A549 (cell line): ENCODE measurements at regions not wholly inside any gene's neighbourhood (a gene's known extent, or its start where the extent isn't known, plus 50 kb on each side); places are given as distances from the start of the nearest gene placed in this dataset.

ENCODE experiments used
- ATAC-seq, 2 experiments: fragments of 200-7000 bp in 1 of 2; fragments of >200 bp in 1 of 2; cut with Nextera tagmentation in 1 of 2; cut with Tn5 transposase in 1 of 2; 3 replicates each; pipeline versions ENCODE4 v1.8.0 to v1.9.1; 2018 to 2020; ENCODE audit warnings: mild to moderate bottlenecking in 1 of 2, moderate library complexity in 1 of 2
- CTCF ChIA-PET: fragments of 300-600 bp; sonication (Branson Sonifier 250); formaldehyde crosslinking; extraction: SDS; loops from one replicate; lab custom pipeline; 2021; ENCODE audit warnings: antibody characterized with exemption, inconsistent platforms; lab: Yijun Ruan, JAX
- POLR2A ChIA-PET: fragments of 350-600 bp; formaldehyde crosslinking; extraction: SDS; loops from one replicate; lab custom pipeline; 2021; ENCODE audit warnings: antibody characterized with exemption, inconsistent platforms; lab: Yijun Ruan, JAX
- DNase-seq, 2 experiments: peaks; one replicate each; pipeline versions ENCODE4 v3.0.0 to v3.0.0-alpha.2; 2011 to 2016; ENCODE audit warnings: low read depth in 1 of 2, low spot score in 1 of 2
- FAIRE-seq: peaks from 2 replicates; lab custom pipeline; 2011; peaks lifted over from hg19 to GRCh38; lab: Jason Lieb, UNC
- H3K27ac ChIP-seq, 2 experiments: fragments of >200 bp; sonication (Bioruptor Twin); formaldehyde crosslinking; 3 replicates each; pipeline ENCODE4 v1.5.1; 2016 to 2017
- H3K4me1 ChIP-seq: fragments of >200 bp; sonication (Bioruptor Twin); formaldehyde crosslinking; 3 replicates; pipeline ENCODE4 v1.6.1; 2016
- H3K4me2 ChIP-seq: fragments of >200 bp; sonication (Bioruptor Twin); formaldehyde crosslinking; 3 replicates; pipeline ENCODE4 v1.6.1; 2016
- H3K4me3 ChIP-seq: fragments of >200 bp; sonication (Bioruptor Twin); formaldehyde crosslinking; 3 replicates; pipeline ENCODE4 v1.5.1; 2016
- H3K9me3 ChIP-seq: fragments of >200 bp; sonication (Bioruptor Twin); formaldehyde crosslinking; 3 replicates; pipeline ENCODE4 v1.6.1; 2016
- CBX2 ChIP-seq: fragments of 200-600 bp; sonication (generic); IDR thresholded peaks from 2 replicates; pipeline ENCODE4 v1.6.1; 2016; ENCODE audit warnings: low read depth, mild to moderate bottlenecking, borderline replicate concordance
- CEBPB ChIP-seq, 2 experiments: fragments of >200 bp in 1 of 2; sonication (Bioruptor Twin) in 1 of 2; formaldehyde crosslinking in 1 of 2; IDR thresholded peaks; 2 replicates each; pipeline ENCODE4 v1.6.1; 2012 to 2016
- EHMT2 ChIP-seq: fragments of 200-600 bp; sonication (generic); IDR thresholded peaks from 2 replicates; pipeline ENCODE4 v1.6.1; 2016; ENCODE audit warnings: antibody characterized with exemption, low read depth, mild to moderate bottlenecking, moderate library complexity
- ESRRA ChIP-seq: fragments of 150-350 bp; IDR thresholded peaks from 2 replicates; pipeline ENCODE4 v1.6.1; 2014; ENCODE audit warnings: mild to moderate bottlenecking, low read length, borderline replicate concordance
- FOSB ChIP-seq: fragments of 250-450 bp; sonication (Bioruptor Pico); IDR thresholded peaks from 2 replicates; pipeline ENCODE4 v1.5.0; 2020; ENCODE audit warnings: mild to moderate bottlenecking, moderate library complexity
- FOSL2 ChIP-seq, 2 experiments: fragments of 450-650 bp in 1 of 2; fragments of >200 bp in 1 of 2; sonication (Bioruptor Twin) in 1 of 2; formaldehyde crosslinking; IDR thresholded peaks; 2 replicates each; pipeline versions ENCODE4 v1.5.0 to v1.6.1; 2016 to 2020; ENCODE audit warnings: mild to moderate bottlenecking in 1 of 2, moderate library complexity in 1 of 2
- FOXS1 ChIP-seq: fragments of 250-450 bp; sonication (Bioruptor Pico); IDR thresholded peaks from 2 replicates; pipeline ENCODE4 v1.5.0; 2020; ENCODE audit warnings: mild to moderate bottlenecking, moderate library complexity
- GATA3 ChIP-seq: IDR thresholded peaks from 2 replicates; pipeline ENCODE4 v1.6.1; 2012; ENCODE audit warnings: borderline replicate concordance
- HDAC2 ChIP-seq: fragments of 200-600 bp; sonication (generic); IDR thresholded peaks from 2 replicates; pipeline ENCODE4 v1.6.1; 2016
- HOXB13 ChIP-seq: fragments of 250-450 bp; sonication (Bioruptor Pico); IDR thresholded peaks from 2 replicates; pipeline ENCODE4 v1.5.0; 2020; ENCODE audit warnings: low read depth, mild to moderate bottlenecking, moderate library complexity
- HOXB5 ChIP-seq: fragments of 250-450 bp; sonication (Bioruptor Pico); IDR thresholded peaks from 2 replicates; pipeline ENCODE4 v1.5.0; 2020; ENCODE audit warnings: mild to moderate bottlenecking, moderate library complexity
- JUNB ChIP-seq: fragments of >200 bp; sonication (Bioruptor Twin); formaldehyde crosslinking; IDR thresholded peaks from 2 replicates; pipeline ENCODE4 v1.6.1; 2016
- KDM5A ChIP-seq: fragments of 200-600 bp; sonication (generic); IDR thresholded peaks from 2 replicates; pipeline ENCODE4 v1.6.1; 2016; ENCODE audit warnings: antibody characterized with exemption, mild to moderate bottlenecking
- MAFK ChIP-seq: fragments of 450-650 bp; IDR thresholded peaks from 2 replicates; pipeline ENCODE4 v1.6.1; 2014; ENCODE audit not compliant: partially characterized antibody
- POLR2A ChIP-seq: IDR thresholded peaks from 2 replicates; pipeline ENCODE4 v1.6.1; 2012; ENCODE audit warnings: mild to moderate bottlenecking, low read length
- RFX5 ChIP-seq: fragments of 450-650 bp; IDR thresholded peaks from 2 replicates; pipeline ENCODE4 v1.7.1; 2014; ENCODE audit warnings: antibody characterized with exemption, mild to moderate bottlenecking, moderate library complexity
- SMC3 ChIP-seq: fragments of >200 bp; sonication (Bioruptor Twin); formaldehyde crosslinking; IDR thresholded peaks from 3 replicates; pipeline ENCODE4 v1.6.1; 2018; ENCODE audit warnings: inconsistent platforms
- SREBF2 ChIP-seq: fragments of 450-650 bp; IDR thresholded peaks from 2 replicates; pipeline ENCODE4 v1.6.1; 2014; ENCODE audit warnings: mild to moderate bottlenecking, moderate library complexity
- ZFP36 ChIP-seq: fragments of 450-650 bp; IDR thresholded peaks from 2 replicates; pipeline ENCODE4 v1.6.1; 2014; ENCODE audit warnings: borderline replicate concordance; ENCODE audit not compliant: partially characterized antibody
- ZNF302 ChIP-seq: fragments of 250-450 bp; sonication (Bioruptor Pico); IDR thresholded peaks from 2 replicates; pipeline ENCODE4 v1.9.0; 2021; ENCODE audit warnings: inconsistent platforms, mild to moderate bottlenecking, moderate library complexity
- ZSCAN20 ChIP-seq: fragments of 250-450 bp; sonication (Bioruptor Pico); IDR thresholded peaks from 2 replicates; pipeline ENCODE4 v1.8.0; 2022; ENCODE audit warnings: mild to moderate bottlenecking, moderate library complexity
- WGBS: methylation state at CpG from one replicate; pipeline ENCODE4 v1.1.6; 2017; ENCODE audit errors: missing lambda C conversion rate; 5-methylcytosine and 5-hydroxymethylcytosine counted together
- TF ChIP-seq, protein P1 (sequence below): fragments of 250-450 bp; sonication (Bioruptor Pico); IDR thresholded peaks from 2 replicates; pipeline ENCODE4 v1.5.0; 2021; ENCODE audit warnings: mild to moderate bottlenecking, moderate library complexity, borderline replicate concordance
- TF ChIP-seq, protein P2 (sequence below): fragments of >200 bp; sonication (Bioruptor Twin); formaldehyde crosslinking; IDR thresholded peaks from 3 replicates; pipeline ENCODE4 v1.6.1; 2016
- TF ChIP-seq, protein P3 (sequence below): fragments of 250-450 bp; sonication (Bioruptor Pico); IDR thresholded peaks from 2 replicates; pipeline ENCODE4 v1.5.0; 2020; ENCODE audit warnings: low read depth, mild to moderate bottlenecking, moderate library complexity
- TF ChIP-seq, protein P4 (sequence below): IDR thresholded peaks from 2 replicates; pipeline ENCODE4 v1.6.1; 2012; ENCODE audit warnings: low read depth, borderline replicate concordance
- TF ChIP-seq, protein P5 (sequence below): fragments of 200-600 bp; sonication (generic); IDR thresholded peaks from 2 replicates; pipeline ENCODE4 v1.6.1; 2016; ENCODE audit warnings: antibody characterized with exemption, mild to moderate bottlenecking, moderate library complexity

DNA sequence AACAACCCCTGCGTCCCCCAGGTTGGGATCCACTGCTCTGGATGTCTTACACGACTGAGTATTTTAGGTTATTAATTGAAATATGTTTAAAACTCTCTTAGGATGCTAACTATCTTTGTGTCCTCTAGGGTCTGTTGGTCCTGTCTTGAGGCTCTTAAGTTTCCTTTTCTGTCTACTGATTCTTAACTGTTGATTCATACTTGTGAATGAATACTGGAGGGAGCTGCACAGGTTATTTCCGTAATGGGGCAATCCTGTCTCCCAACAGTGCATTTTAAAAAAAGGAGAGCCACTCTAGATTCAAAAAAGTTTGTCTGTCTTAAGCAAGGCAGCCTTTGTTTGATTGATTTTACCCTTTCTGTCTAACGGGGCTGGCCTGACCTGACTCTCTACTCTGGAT is 237.6 kb upstream of the POM121L12 start:
- no peaks in the 10 kb centered on the region for H3K9me3 ChIP-seq
- no peak overlapping the region for H3K27ac ChIP-seq
- H3K4me3 ChIP-seq, result no peak overlapping the region
- POLR2A ChIA-PET, result no interaction called here
- DNase-seq (no peak), ATAC-seq (no peak), FAIRE-seq (no peak)
- 5% methylated on average over 4 of the region's 4 CpGs for WGBS
- H3K4me1 ChIP-seq, result no peaks in the 10 kb centered on the region
- TF ChIP-seq SREBF2, result no peak
- TF ChIP-seq HOXB5 (CRISPR knock-in tag), result no peak
- CTCF ChIA-PET, result no interaction called here
- H3K4me2 ChIP-seq, result no peak overlapping the region

DNA sequence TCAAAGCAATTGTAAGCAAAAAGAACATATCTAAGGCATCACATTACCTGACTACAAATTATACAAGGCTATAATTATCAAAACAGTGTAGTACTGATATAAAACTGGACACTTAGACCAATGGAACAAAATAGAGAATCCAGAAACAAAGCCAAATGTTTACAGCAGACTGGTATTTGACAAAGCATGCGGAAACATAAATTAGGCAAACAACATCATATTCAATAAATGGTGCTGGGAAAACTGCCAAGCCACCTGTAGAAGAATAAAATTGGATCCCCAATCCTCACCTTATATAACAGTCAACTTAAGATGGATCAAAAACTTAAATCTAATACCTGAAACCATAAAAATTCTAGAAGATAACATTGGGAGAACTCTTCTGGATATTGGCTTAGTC is 240.8 kb upstream of the POM121L12 start:
- no peak overlapping the region for H3K27ac ChIP-seq
- H3K4me2 ChIP-seq, result no peak overlapping the region
- no peak for FAIRE-seq
- ChIA-PET CTCF (no interaction called here), POLR2A (no interaction called here)
- H3K9me3 ChIP-seq, result no peaks in the 10 kb centered on the region
- no peak overlapping the region for H3K4me3 ChIP-seq
- ATAC-seq, result no peak
- DNase-seq, result no peak
- TF ChIP-seq ZFP36 (no peak), FOXS1 (CRISPR knock-in tag) (no peak), HDAC2 (no peak), EHMT2 (no peak), ESRRA (no peak), HOXB13 (CRISPR knock-in tag) (no peak), KDM5A (no peak), JUNB (no peak), GATA3 (no peak), ZNF302 (CRISPR knock-in tag) (no peak)
- TF ChIP-seq, protein P1, sequence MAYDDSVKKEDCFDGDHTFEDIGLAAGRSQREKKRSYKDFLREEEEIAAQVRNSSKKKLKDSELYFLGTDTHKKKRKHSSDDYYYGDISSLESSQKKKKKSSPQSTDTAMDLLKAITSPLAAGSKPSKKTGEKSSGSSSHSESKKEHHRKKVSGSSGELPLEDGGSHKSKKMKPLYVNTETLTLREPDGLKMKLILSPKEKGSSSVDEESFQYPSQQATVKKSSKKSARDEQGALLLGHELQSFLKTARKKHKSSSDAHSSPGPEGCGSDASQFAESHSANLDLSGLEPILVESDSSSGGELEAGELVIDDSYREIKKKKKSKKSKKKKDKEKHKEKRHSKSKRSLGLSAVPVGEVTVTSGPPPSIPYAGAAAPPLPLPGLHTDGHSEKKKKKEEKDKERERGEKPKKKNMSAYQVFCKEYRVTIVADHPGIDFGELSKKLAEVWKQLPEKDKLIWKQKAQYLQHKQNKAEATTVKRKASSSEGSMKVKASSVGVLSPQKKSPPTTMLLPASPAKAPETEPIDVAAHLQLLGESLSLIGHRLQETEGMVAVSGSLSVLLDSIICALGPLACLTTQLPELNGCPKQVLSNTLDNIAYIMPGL (CRISPR knock-in tag), result no peak
- TF ChIP-seq, protein P2, sequence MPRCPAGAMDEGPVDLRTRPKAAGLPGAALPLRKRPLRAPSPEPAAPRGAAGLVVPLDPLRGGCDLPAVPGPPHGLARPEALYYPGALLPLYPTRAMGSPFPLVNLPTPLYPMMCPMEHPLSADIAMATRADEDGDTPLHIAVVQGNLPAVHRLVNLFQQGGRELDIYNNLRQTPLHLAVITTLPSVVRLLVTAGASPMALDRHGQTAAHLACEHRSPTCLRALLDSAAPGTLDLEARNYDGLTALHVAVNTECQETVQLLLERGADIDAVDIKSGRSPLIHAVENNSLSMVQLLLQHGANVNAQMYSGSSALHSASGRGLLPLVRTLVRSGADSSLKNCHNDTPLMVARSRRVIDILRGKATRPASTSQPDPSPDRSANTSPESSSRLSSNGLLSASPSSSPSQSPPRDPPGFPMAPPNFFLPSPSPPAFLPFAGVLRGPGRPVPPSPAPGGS, result no peak
- TF ChIP-seq, protein P3, sequence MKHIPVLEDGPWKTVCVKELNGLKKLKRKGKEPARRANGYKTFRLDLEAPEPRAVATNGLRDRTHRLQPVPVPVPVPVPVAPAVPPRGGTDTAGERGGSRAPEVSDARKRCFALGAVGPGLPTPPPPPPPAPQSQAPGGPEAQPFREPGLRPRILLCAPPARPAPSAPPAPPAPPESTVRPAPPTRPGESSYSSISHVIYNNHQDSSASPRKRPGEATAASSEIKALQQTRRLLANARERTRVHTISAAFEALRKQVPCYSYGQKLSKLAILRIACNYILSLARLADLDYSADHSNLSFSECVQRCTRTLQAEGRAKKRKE (CRISPR knock-in tag), result no peak
- TF ChIP-seq, protein P4, sequence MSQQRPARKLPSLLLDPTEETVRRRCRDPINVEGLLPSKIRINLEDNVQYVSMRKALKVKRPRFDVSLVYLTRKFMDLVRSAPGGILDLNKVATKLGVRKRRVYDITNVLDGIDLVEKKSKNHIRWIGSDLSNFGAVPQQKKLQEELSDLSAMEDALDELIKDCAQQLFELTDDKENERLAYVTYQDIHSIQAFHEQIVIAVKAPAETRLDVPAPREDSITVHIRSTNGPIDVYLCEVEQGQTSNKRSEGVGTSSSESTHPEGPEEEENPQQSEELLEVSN, result no peak
- no peaks in the 10 kb centered on the region for H3K4me1 ChIP-seq
- WGBS, result 42% methylated on average over 1 of the region's 1 CpG

DNA sequence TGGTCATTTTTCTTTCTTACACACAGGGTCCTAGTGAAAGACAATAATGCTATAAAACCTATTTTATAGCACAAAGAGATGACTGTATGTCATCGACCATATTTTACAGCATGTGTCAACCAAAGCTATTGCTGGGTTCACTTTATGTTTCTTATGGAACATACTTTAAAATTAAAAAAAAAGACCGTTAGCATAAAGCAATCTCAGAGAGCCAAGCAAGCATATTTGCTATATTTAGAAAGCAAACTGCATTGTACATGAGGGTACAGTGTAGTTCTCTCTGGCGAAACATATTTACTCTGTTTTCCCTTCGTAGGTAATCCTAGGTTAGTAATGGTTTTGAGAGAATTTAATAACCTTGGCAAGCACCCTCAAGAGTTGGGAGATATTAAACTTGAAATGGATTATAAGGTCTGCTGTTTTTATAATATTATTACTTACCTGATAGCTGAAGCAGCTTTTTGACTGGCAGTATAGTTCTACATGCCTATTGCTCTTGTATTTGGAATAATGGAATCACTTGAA is 244.2 kb upstream of the POM121L12 start:
- 2% methylated on average over 4 of the region's 4 CpGs for WGBS
- CTCF ChIA-PET, result no interaction called here
- TF ChIP-seq FOSL2 (IDR thresholded peaks at IDR 0.05) (no peak), FOSL2 (CRISPR knock-in tag; IDR thresholded peaks at IDR 0.05) (no peak), SMC3 (no peak), CBX2 (no peak), SREBF2 (no peak), POLR2A (no peak), FOSB (CRISPR knock-in tag) (no peak), ZSCAN20 (CRISPR knock-in tag) (no peak), RFX5 (no peak), MAFK (no peak), CEBPB (IDR thresholded peaks at IDR 0.05) (no peak)
- TF ChIP-seq, protein P1 (CRISPR knock-in tag), result no peak
- TF ChIP-seq, protein P5, sequence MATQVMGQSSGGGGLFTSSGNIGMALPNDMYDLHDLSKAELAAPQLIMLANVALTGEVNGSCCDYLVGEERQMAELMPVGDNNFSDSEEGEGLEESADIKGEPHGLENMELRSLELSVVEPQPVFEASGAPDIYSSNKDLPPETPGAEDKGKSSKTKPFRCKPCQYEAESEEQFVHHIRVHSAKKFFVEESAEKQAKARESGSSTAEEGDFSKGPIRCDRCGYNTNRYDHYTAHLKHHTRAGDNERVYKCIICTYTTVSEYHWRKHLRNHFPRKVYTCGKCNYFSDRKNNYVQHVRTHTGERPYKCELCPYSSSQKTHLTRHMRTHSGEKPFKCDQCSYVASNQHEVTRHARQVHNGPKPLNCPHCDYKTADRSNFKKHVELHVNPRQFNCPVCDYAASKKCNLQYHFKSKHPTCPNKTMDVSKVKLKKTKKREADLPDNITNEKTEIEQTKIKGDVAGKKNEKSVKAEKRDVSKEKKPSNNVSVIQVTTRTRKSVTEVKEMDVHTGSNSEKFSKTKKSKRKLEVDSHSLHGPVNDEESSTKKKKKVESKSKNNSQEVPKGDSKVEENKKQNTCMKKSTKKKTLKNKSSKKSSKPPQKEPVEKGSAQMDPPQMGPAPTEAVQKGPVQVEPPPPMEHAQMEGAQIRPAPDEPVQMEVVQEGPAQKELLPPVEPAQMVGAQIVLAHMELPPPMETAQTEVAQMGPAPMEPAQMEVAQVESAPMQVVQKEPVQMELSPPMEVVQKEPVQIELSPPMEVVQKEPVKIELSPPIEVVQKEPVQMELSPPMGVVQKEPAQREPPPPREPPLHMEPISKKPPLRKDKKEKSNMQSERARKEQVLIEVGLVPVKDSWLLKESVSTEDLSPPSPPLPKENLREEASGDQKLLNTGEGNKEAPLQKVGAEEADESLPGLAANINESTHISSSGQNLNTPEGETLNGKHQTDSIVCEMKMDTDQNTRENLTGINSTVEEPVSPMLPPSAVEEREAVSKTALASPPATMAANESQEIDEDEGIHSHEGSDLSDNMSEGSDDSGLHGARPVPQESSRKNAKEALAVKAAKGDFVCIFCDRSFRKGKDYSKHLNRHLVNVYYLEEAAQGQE, result no peak

More for the DNA sequence above, 244.2 kb upstream of the POM121L12 start:
- no peaks in the 10 kb centered on the region for H3K4me1 ChIP-seq
- ATAC-seq, result no peak
- FAIRE-seq, result no peak
- DNase-seq, result no peak
- no peak overlapping the region for H3K27ac ChIP-seq
- POLR2A ChIA-PET, result no interaction called here
- no peaks in the 10 kb centered on the region for H3K9me3 ChIP-seq
- no peak overlapping the region for H3K4me3 ChIP-seq
- H3K4me2 ChIP-seq, result no peak overlapping the region
